ENCODE measurements at regions not wholly inside any gene's neighbourhood (a gene's known extent, or its start where the extent isn't known, plus 50 kb on each side); places are given as distances from the start of the nearest gene placed in this dataset.
"Not testable (repeated sequence)": the region's sequence is repeated elsewhere in the genome, so short reads cannot be mapped to it uniquely, and the experiment has no call there.

DNA sequence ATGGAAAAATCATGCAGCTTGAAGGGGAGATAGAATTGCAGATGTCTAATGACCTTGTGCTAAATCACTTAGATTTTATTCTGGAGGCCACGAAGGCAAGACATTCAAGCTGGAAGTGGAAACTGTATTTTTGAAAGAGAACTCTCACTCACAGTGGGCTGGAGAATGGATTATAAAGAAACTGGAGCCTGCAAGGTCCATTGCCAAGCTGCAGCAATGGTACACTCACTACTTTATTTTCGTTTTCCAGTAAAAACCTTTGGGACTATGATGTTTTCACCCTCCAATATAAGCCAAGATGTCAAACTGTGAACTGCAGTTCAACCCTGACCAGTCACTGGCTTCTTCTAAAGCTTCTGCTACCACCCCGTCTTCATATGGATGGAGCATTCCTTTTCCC, 62.0 kb downstream of the SKIDA1 start:
- no peak for DNase-seq (ENCODE audit: low read depth in 1 of 2, low spot score in 1 of 2)

GRCh38 chr10:21458126-21458871, 67.2 kb downstream of the SKIDA1 start:
- DNase-seq (ENCODE audit: low read depth in 1 of 2, low spot score in 1 of 2): no peak

- DNase-seq (ENCODE audit: low read depth in 1 of 2, low spot score in 1 of 2): no peak
Measured at GRCh38 chr10:21456160-21456559, 69.3 kb downstream of the SKIDA1 start.

- no peak for DNase-seq (ENCODE audit: low read depth in 1 of 2, low spot score in 1 of 2)
Measured at GRCh38 chr10:21452203-21452602, 73.3 kb downstream of the SKIDA1 start.

GRCh38 chr10:21449288-21449966, 76.1 kb downstream of the SKIDA1 start:
- no peak for DNase-seq (ENCODE audit: low read depth in 1 of 2, low spot score in 1 of 2)

- no peak for DNase-seq (ENCODE audit: low read depth in 1 of 2, low spot score in 1 of 2)
Measured at GRCh38 chr10:21445163-21445562, 80.3 kb downstream of the SKIDA1 start.

DNA sequence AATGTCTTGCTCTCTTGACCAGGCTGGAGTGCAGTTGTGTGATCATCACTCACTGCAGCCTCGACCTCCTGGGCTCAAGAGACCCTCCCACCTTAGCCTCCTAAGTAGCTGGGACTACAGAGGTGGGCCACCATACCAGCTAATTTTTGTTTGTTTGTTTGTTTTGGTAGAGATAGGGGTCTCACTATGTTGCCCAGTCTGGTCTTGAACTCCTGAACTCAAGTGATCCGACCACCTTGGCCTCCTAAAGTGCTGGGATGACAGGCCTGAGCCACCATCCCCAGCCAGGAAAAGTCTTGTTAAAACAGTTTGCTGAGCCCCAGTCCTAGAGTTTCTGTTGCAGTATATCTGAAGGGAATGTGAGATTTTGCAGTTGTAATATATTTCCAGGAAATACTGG, 83.9 kb downstream of the SKIDA1 start:
- DNase-seq (ENCODE audit: low read depth in 1 of 2, low spot score in 1 of 2): no peak

- DNase-seq (ENCODE audit: low read depth in 1 of 2, low spot score in 1 of 2): not testable (repeated sequence)
Measured at GRCh38 chr10:21438914-21439313, 86.6 kb downstream of the SKIDA1 start.

DNA sequence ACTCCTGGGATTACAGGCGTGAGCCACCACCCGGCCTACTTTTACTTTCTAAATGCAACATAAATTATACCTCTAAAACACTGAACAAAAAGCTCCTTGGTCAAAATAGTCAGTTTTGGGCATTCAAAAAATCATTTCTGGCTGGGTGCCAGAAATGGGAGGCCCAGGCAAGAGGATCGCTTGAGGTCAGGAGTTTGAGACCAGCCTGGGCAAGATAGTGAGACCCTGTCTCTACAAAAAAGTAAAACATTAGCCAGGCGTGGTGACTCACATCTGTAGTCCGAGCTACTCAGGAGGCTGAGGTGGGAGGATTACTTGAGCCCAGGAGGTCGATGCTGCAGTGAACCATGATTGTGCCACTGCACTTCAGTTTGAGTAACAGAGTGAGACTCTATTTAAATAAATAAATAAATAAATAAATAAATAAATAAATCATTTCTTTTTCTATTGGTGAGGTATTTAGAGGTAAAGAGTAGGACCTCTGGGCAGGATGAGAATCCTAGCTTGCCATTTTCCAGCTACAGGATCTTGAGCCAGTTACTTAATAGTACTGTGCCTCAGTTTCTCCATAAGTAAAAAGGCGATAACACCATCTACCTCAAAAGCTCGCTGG, 87.6 kb downstream of the SKIDA1 start:
- no peak for DNase-seq (ENCODE audit: low read depth in 1 of 2, low spot score in 1 of 2)

DNA sequence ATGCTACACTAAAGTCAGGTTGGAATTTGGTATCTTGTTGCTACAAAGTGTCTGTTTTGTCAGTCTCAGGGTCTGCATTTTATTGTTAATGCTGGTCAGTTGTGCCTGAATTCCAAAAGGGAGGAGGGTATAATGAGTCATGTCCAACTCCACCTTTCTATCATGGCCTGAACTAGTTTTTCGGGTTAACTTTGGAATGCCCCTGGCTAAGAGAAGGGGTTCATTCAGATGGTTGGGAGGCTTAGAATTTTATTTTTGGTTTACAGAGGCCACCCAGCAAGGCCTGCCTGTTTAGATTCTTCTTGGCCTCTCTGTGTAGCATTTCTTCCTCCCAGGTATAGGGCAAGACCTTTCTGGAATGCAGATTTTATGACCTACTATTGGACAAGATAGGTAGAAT, 93.2 kb downstream of the SKIDA1 start:
- DNase-seq (ENCODE audit: low read depth in 1 of 2, low spot score in 1 of 2): no peak

- no peak for DNase-seq (ENCODE audit: low read depth in 1 of 2, low spot score in 1 of 2)
Measured at GRCh38 chr10:21431799-21432198, 93.7 kb downstream of the SKIDA1 start.

- no peak for DNase-seq (ENCODE audit: low read depth in 1 of 2, low spot score in 1 of 2)
Measured at GRCh38 chr10:21427804-21428481, 97.5 kb downstream of the SKIDA1 start.

DNA sequence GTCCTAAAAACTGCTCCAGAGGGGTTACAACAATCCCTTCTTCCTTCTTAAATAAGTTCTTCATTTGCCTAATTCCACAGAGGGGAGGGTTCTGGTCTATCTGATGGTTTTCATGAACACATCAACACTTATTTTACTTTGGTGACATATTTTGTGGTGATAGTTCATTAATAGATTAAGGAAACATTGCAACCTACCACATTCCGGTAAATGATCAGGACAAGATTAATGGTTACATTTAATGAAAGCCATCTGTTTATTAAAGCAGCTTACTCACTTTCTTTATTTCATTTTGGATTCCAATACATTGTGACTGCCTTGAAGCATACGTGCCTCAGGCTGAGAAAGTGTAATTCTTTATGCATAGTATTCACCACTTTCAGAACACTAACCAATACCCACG, 101.0 kb downstream of the SKIDA1 start:
- no peak for DNase-seq (ENCODE audit: low read depth in 1 of 2, low spot score in 1 of 2)

DNA sequence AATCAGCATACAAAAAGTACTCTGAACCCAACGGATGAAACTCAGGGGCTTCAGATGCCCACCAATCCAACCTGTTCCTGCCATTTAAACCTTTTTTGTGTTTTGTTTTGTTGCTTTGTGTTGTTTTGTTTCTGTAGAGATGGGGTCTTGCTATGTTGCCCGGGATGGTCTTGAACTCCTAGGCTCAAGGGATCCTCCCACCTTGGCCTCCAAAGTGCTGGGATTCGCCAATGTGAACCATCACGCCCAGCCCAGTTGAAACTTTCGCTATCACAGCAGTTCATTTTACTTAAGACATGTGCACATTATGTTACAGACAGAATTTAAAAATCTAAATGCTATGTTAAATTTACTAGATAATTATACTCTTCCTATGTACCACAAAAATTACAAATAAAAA, 101.6 kb downstream of the SKIDA1 start:
- no peak for DNase-seq (ENCODE audit: low read depth in 1 of 2, low spot score in 1 of 2)

DNA sequence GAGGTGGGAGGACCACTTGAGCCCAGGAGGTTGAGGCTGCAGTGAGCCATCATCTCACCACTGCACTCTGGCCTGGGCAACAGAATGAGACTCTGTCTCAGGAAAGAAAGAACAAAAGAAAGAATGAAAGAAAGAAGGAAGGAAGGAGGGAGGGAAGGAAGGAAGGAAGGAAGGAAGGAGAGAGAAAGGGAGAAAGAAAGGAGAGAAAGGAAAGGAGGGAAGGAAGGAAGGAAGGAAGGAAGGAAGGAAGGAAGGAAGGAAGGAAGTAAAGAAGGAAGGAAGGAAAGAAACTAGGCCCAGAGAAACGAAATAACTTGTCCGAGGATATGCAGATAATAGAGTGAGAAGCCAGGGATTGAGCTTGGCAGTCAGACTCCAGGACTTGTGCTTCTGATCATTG, 102.1 kb downstream of the SKIDA1 start:
- no peak for DNase-seq (ENCODE audit: low read depth in 1 of 2, low spot score in 1 of 2)

- DNase-seq (ENCODE audit: low read depth in 1 of 2, low spot score in 1 of 2): no peak
Measured at GRCh38 chr10:21421794-21422193, 103.7 kb downstream of the SKIDA1 start.

DNA sequence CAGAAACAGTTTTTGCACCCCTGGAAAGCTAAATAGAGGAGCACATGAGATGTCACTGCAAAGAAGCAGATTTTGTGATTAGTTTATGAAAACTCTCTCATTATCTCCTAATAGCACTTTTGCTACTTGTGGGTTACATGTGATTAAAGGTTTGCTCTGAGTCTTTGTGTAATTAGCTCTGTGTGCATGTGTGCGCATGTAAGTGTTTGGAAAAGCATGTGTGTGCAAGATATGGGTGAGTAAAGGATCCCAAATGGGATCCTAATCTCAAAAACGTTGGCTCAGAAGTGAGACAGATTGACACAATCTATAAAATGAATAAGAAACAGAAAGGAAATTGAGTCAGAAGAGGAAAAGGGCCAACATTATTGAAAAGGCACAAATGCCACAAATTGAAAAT, 104.5 kb downstream of the SKIDA1 start:
- DNase-seq (ENCODE audit: low read depth in 1 of 2, low spot score in 1 of 2): no peak

GRCh38 chr10:21418981-21419576, 106.4 kb downstream of the SKIDA1 start:
- not testable (repeated sequence) for DNase-seq (ENCODE audit: low read depth in 1 of 2, low spot score in 1 of 2)

- DNase-seq (ENCODE audit: low read depth in 1 of 2, low spot score in 1 of 2): no peak
Measured at GRCh38 chr10:21417172-21417712, 108.2 kb downstream of the SKIDA1 start.

DNA sequence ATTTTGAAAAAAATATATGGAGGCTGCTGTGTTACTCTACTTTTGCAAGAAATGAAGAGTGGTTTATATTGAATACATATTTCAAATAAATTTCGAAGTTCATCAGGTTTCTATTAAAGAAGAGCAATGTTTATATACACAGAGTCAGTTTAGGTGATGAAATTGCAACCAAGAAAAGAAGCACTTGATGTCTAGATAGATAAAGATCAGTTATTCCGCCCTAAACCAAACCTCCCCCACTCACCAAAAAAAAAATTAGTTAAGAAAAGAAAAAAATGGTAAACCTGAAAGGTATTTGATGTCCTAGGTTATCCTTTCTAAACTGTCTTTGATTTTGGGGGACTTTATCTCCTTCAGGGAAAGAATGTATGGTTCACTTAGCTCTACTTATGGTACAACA, 111.8 kb downstream of the SKIDA1 start:
- DNase-seq (ENCODE audit: low read depth in 1 of 2, low spot score in 1 of 2): no peak

DNA sequence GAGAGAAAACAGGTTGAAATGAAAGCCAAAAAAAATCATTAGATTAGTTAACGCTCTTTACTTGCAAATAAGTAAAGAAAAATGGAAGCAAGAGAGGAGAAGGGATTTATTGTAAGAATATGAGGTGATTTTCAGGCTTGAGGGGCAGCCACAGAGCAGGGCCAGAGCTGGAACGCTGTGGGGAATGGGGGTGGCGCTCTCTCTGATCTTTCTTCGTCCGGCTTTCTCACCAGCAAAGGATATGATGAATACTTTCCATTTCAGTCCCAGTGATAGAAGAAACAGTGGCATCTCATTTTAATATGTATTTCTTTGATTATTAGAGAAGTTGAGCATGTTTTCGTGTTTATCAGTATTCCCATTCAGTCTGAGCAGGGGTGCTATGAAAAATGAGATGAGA, 112.2 kb downstream of the SKIDA1 start:
- DNase-seq (ENCODE audit: low read depth in 1 of 2, low spot score in 1 of 2): no peak

Data from activated CD4-positive, alpha-beta T cell treated with anti-CD3 and anti-CD28 coated beads, Interleukin-2, amount 50 U/mL, for 24 hours (primary cell).